Left forelimb (tissue), 1 donor: ENCODE measurements at regions not wholly inside any gene's neighbourhood (a gene's known extent, or its start where the extent isn't known, plus 50 kb on each side); places are given as distances from the start of the nearest gene placed in this dataset.
"Not testable (repeated sequence)": the region's sequence is repeated elsewhere in the genome, so short reads cannot be mapped to it uniquely, and the experiment has no call there.

ENCODE experiments used
- DNase-seq: peaks from one replicate; pipeline ENCODE4 v3.0.0-alpha.2; 2018; ENCODE audit warnings: low spot score

DNA sequence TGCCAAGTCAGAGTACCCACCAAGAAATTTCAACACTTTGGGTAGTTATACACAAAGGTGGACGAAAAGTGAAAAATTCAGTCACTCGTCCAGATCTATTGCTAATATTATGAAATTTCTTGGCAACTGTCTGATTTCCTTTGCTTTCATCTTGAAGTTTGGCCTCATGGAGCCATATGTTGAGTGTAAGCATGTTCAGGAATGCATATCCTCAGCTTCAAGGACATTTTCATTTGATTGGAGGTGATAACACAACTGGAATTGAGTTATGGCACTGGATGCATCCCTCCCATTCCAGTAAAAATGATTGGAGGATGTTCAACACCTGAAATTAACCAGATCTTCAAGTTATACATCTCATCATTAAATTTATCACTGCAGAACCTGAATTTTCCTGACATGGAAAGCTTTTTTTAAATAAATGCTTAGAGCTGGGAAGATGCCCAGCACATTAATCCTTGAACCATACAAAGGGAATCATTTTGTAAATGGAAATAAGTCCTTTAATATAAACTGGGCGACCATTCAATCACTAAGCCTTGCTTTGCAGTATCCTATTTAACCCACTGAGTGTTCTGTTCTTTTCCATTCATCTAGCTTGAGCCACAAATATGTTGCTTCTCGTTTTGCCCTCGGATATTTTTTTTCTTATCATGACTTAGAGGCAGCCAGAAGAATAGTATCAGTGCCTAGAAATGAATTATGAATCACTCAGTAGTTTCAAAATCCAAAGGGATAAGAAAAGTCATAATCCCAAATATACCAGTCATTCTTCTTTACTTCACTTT is 273.7 kb upstream of the PIK3R1 start:
- DNase-seq, result no peak

GRCh38 chr5:67935908-67936566 is 279.5 kb upstream of the PIK3R1 start:
- DNase-seq, result no peak

- DNase-seq, result no peak
Measured at GRCh38 chr5:67934976-67935375, 280.6 kb upstream of the PIK3R1 start.

- DNase-seq, result no peak
Measured at GRCh38 chr5:67925511-67925910, 290.0 kb upstream of the PIK3R1 start.

- DNase-seq, result no peak
Measured at GRCh38 chr5:67921004-67921601, 294.5 kb upstream of the PIK3R1 start.

GRCh38 chr5:67919532-67919931 is 296.0 kb upstream of the PIK3R1 start:
- DNase-seq, result not testable (repeated sequence)

GRCh38 chr5:67917561-67917960 is 298.0 kb upstream of the PIK3R1 start:
- DNase-seq, result no peak

DNA sequence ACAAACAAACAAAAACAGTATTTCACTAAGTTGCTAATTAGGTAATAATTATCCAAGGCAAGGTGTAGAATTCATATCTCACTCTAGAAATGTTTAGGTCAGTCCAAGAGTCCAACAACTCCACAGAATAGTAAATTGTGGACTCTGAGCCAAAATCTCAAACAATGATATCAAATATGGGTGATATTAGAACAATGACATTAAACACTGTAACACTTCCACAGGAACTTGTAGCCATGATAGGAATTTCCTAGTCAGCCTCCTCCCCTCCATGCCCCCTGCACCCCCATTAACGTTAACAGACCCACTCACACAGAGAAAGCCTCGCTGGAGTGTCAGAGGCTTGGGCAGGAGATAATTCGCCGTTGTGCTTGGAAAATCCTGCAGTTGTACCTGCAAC is 305.0 kb upstream of the PIK3R1 start:
- DNase-seq, result no peak

DNA sequence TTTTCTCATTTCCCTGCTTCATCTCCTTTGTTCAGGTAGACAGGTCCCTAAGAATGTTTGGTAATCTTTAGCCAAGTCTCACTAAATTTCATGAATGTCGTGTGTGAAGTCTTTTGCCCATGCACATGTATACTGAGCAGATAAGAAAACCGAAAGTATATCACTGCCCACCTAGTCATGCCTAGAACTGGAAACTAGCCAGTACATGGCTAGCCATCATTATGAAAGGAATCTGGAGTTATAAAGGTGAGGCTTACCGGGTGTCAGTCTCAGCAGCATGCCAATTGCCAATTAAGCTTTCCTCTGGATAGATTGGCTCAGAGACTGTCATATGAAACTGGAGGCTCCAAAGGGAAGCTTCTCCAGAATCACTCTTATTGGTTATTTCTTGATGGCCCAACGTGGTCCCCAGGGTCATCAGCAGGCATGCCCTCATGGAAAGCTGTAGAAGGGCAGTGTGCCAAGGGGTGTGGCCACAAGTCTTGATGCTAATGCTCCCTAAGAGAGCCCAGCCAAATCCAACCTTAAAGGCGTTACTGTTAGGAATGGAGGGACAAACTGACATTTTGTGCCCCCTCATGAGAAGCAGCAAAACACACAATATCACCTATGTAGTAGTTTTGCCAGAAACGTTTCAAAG is 307.3 kb upstream of the PIK3R1 start:
- DNase-seq, result no peak

DNA sequence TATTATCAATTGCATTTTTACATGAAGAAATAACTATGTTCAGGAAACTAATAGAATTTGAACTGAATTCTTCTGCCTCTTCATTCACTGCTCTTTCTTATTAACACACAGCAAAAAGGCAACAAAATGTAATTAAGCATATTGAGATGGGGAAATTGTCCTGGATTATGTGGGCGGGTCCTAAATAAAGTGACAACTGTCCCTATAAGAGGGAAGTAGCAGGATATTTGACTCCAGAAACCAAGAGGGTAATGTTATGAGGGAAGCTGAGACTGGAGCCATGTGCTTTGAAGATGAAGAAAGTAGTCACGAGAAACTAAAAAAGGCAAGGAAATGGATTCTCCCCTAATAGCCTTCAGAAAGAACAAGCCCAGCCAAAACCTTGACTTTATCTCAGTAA is 311.2 kb upstream of the PIK3R1 start:
- DNase-seq, result no peak

DNA sequence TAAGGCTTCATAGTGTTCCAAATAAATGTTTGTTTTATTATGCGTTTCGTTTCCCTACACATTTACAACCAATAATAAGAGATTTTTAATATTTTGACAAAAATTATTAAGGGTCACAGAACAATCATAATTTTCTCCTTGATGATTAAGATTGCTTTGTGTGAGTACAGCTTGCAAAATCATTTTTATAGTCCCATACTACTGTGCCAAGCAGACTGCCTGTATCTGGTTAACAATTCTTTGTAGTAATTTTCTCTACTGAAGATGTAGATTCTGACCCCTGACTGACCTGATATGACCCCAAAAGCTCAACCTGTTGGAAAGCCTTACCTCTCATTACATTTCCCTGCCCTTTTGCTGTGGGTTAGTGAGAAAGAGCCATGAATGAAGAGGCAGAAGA is 311.9 kb upstream of the PIK3R1 start:
- no peak for DNase-seq

- no peak for DNase-seq
Measured at GRCh38 chr5:67903121-67903520, 312.4 kb upstream of the PIK3R1 start.

- no peak for DNase-seq
Measured at GRCh38 chr5:67902497-67902830, 313.1 kb upstream of the PIK3R1 start.

GRCh38 chr5:67901814-67902496 is 313.6 kb upstream of the PIK3R1 start:
- no peak for DNase-seq

- DNase-seq, result no peak
Measured at GRCh38 chr5:67900514-67900913, 315.0 kb upstream of the PIK3R1 start.

GRCh38 chr5:67897980-67898379 is 317.6 kb upstream of the PIK3R1 start:
- DNase-seq, result no peak

- DNase-seq, result no peak
Measured at GRCh38 chr5:67897431-67897830, 318.1 kb upstream of the PIK3R1 start.

- no peak for DNase-seq
Measured at GRCh38 chr5:67896930-67897313, 318.6 kb upstream of the PIK3R1 start.

DNA sequence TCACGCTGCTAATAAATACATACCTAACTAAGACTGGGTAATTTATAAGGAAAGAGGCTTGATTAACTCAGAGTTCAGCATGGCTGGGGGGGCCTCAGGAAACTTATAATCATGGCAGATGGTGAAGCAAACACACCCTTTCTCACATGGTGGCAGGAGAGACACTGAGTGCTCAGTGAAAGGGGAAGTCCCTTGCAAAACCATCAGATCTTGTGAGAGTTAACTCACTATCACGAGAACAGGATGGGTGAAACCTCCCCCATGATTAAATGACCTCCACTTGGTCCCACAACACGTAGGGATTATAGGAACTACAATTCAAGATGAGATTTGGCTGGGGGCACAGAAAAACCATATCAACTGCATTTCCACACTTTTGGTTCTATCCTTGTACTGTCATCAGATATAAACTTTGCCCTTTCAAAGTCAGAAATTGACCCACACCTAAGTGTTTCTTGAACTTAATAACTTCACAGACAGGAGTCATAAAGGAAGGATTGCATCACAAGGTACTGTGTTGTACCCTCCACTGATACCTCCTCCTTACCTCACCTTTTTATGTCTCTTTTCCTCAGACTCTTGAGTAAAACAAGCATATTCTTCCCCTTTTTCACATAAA is 319.1 kb upstream of the PIK3R1 start:
- DNase-seq, result no peak

- not testable (repeated sequence) for DNase-seq
Measured at GRCh38 chr5:67889870-67890269, 325.7 kb upstream of the PIK3R1 start.

- DNase-seq, result no peak
Measured at GRCh38 chr5:67887748-67888161, 327.8 kb upstream of the PIK3R1 start.

DNA sequence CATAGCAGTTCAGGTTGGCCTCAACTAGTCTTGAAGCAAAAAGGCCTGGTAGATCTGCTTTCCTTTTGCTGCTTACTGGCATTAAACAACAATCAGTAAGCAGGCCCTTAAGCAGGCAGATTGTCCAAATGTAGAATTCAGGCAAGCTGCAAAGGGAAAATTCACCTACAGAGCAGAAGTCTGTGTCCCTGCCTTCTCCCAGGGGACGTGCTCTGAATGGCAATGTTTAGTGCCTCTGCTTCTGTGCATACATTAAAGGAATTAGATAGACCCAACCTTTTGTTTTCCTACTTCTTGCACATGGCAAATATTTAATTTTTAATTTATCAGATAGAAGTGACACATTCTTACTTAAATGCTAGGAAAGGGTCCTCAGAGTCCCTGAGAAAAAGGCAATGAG is 328.8 kb upstream of the PIK3R1 start:
- DNase-seq, result no peak
